ENCODE measurements at regions not wholly inside any gene's neighbourhood (a gene's known extent, or its start where the extent isn't known, plus 50 kb on each side); places are given as distances from the start of the nearest gene placed in this dataset.

- no peak for TF ChIP-seq CTCF (IDR thresholded peaks at IDR 0.05)
- no peak for TF ChIP-seq POLR2AphosphoS5 (IDR thresholded peaks at IDR 0.05)
Observed at GRCh38 chr3:73214846-73215245, 153.4 kb downstream of the EBLN2 start.
